H1 (cell line): ENCODE measurements at regions not wholly inside any gene's neighbourhood (a gene's known extent, or its start where the extent isn't known, plus 50 kb on each side); places are given as distances from the start of the nearest gene placed in this dataset.

Experiments
- ASH2L ChIP-seq: fragments of 200-600, 300-600 bp; sonication (generic); IDR thresholded peaks from one replicate; pipeline ENCODE4 v1.7.1; 2017; ENCODE audit warnings: low read length
- BRCA1 ChIP-seq: IDR thresholded peaks from 2 replicates; pipeline ENCODE4 v1.6.1; 2012; ENCODE audit warnings: low read depth, low read length, improper control_type of control experiment
- CTBP2 ChIP-seq: IDR thresholded peaks from 2 replicates; pipeline ENCODE4 v1.7.0; 2011; ENCODE audit warnings: borderline replicate concordance, mild to moderate bottlenecking, moderate library complexity, mixed read lengths, low read length; ENCODE audit not compliant: insufficient read depth, insufficient read length
- PHF8 ChIP-seq: fragments of 200-600 bp; sonication (generic); conservative IDR thresholded peaks from 2 replicates; pipeline ENCODE4 v1.7.1; 2012; ENCODE audit warnings: low read depth, mild to moderate bottlenecking, inconsistent platforms, low read length, moderate library complexity
- POLR2AphosphoS5 ChIP-seq: IDR thresholded peaks from 2 replicates; pipeline ENCODE4 v1.6.1; 2011; ENCODE audit warnings: low read depth, low read length
- TBP ChIP-seq: IDR thresholded peaks from 2 replicates; pipeline ENCODE4 v1.6.1; 2011; ENCODE audit warnings: low read depth, low read length, improper control_type of control experiment
- TCF12 ChIP-seq: IDR thresholded peaks from 2 replicates; pipeline ENCODE4 v1.6.1; 2011; ENCODE audit warnings: low read depth, mild to moderate bottlenecking, low read length
- ZNF274 ChIP-seq: IDR thresholded peaks from 2 replicates; pipeline ENCODE4 v1.7.0; 2012; ENCODE audit warnings: low read length, borderline replicate concordance; ENCODE audit errors: extremely low read depth
- TF ChIP-seq, protein P1 (sequence below): IDR thresholded peaks from 2 replicates; pipeline ENCODE4 v1.6.1; 2012; ENCODE audit warnings: low read length, inconsistent platforms

GRCh38 chr7:41855798-41856197, 152.9 kb upstream of the INHBA start (continued):
- no peak for TF ChIP-seq POLR2AphosphoS5
- TF ChIP-seq ZNF274: no peak
- no peak for TF ChIP-seq CTBP2
- TF ChIP-seq, protein P1, sequence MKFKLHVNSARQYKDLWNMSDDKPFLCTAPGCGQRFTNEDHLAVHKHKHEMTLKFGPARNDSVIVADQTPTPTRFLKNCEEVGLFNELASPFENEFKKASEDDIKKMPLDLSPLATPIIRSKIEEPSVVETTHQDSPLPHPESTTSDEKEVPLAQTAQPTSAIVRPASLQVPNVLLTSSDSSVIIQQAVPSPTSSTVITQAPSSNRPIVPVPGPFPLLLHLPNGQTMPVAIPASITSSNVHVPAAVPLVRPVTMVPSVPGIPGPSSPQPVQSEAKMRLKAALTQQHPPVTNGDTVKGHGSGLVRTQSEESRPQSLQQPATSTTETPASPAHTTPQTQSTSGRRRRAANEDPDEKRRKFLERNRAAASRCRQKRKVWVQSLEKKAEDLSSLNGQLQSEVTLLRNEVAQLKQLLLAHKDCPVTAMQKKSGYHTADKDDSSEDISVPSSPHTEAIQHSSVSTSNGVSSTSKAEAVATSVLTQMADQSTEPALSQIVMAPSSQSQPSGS: no peak
- no peak for TF ChIP-seq TCF12
- no peak for TF ChIP-seq PHF8
- no peak for TF ChIP-seq ASH2L
- TF ChIP-seq BRCA1: no peak
- no peak for TF ChIP-seq TBP
